GM21717 (cell line): ENCODE measurements at regions not wholly inside any gene's neighbourhood (a gene's known extent, or its start where the extent isn't known, plus 50 kb on each side); places are given as distances from the start of the nearest gene placed in this dataset.
A peak's percentile ranks its signal among the peaks of the same experiment; 100 is the strongest.
"Not testable (repeated sequence)": the region's sequence is repeated elsewhere in the genome, so short reads cannot be mapped to it uniquely, and the experiment has no call there.

Experiments
- ATAC-seq: cut with Tn5 transposase; IDR thresholded peaks from one replicate; pipeline ENCODE4 v1.9.1; 2021; ENCODE audit warnings: mild to moderate bottlenecking, moderate library complexity; ENCODE audit not compliant: unreplicated experiment

GRCh38 chr13:76829572-76830327, 56.5 kb downstream of the KCTD12 start:
- ATAC-seq, result no peak

GRCh38 chr13:76828316-76828741, 57.9 kb downstream of the KCTD12 start:
- ATAC-seq, result peak; percentile 69

- ATAC-seq, result no peak
Observed at GRCh38 chr13:76826527-76826926, 59.7 kb downstream of the KCTD12 start.

DNA sequence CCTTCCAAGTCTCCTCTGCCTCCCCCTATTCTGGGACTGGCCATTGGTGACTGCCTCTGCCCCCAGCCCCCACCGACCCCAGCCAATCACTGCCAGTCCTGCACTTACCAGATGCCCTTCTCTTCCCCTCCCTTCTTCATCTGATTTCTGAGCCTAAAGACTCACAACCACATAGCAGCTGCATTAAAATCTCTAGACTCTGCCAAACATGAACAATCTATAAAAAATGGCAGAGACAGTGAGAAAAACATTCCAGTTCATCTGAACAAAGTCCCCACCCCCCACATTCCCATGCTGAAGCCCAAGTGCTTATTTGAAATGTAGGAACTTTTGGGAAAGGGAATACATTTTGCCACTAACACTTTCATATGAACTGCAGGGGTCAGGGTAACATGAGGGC, 60.8 kb downstream of the KCTD12 start:
- no peak for ATAC-seq

- ATAC-seq, result no peak
Observed at GRCh38 chr13:76823969-76824368, 62.2 kb downstream of the KCTD12 start.

- no peak for ATAC-seq
Observed at GRCh38 chr13:76822698-76823267, 63.4 kb downstream of the KCTD12 start.

DNA sequence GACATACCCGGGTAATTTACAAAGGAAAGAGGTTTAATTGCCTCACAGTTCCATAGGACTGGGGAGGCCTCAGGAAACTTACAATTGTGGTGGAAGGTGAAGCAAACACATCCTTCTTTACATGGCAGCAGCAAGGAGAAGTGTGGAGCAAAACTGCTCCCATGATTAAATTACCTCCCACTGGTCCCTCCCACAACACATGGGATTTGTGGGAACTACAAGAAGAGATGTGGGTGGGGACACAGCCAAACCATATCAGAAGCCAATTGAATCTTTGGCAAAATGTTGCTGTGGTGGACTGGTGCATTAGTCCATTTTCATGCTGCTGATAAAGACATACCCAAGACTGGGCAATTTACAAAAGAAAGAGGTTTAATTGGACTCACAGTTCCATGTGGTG, 65.0 kb downstream of the KCTD12 start:
- ATAC-seq, result not testable (repeated sequence)

DNA sequence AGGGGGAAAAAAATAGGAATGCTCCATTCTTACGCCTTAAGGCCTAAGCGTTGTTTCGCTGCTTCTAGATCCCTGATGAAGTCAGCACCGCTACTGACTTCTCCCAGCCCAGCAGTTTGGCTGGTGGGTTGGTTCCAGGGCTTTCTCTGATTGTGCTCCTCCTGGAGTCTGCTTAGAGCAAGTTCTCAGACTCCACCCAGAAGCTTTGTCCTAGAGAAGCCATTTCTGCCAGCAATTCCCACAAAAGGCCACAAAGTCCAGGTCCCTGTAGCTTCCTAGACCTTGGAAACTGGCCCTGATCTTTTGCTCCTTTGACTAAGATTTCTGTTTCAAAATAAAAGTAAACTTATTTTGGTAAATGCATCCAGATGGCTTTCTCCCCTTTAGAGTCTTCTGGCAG, 65.4 kb downstream of the KCTD12 start:
- ATAC-seq, result no peak

DNA sequence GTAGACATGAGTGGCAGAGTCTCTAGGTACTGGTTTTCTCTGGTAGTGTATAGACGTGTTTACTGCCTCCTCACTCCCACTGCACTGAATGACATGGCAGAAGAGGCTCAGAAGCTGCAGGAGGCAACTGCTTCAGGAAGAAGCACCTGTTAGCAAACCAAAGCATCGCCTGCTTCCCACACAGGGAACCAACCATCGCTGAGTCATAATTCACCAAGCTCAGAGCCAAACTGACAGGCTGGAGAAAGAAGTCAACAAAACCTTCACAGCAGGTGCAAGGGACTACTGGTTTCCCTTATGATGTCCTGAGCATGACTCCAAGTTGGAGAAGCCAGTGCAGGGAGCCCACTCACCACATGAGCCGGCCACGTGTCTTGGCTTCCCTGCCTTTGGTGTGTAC, 69.8 kb downstream of the KCTD12 start:
- ATAC-seq, result no peak

GRCh38 chr13:76815344-76815743, 70.9 kb downstream of the KCTD12 start:
- no peak for ATAC-seq

DNA sequence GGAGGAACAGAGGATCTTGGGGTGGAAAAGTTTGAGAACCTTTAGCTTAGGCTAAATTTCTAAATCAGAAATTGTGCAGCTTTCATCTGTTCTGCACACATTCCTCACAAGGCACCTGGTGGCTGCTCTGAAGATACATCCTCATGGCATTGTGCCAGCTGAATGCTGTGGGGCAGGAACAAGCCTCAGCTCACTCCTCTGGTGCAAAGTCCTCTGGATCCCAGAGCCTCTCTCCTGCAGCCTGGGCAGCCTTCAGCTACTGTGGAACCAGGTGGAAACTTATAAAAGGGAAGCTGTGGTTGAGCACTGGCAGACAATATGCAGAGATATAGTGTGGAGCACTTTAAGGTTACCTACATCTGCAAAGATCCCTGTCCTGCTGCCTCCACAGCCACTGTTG, 72.3 kb downstream of the KCTD12 start:
- ATAC-seq, result no peak

DNA sequence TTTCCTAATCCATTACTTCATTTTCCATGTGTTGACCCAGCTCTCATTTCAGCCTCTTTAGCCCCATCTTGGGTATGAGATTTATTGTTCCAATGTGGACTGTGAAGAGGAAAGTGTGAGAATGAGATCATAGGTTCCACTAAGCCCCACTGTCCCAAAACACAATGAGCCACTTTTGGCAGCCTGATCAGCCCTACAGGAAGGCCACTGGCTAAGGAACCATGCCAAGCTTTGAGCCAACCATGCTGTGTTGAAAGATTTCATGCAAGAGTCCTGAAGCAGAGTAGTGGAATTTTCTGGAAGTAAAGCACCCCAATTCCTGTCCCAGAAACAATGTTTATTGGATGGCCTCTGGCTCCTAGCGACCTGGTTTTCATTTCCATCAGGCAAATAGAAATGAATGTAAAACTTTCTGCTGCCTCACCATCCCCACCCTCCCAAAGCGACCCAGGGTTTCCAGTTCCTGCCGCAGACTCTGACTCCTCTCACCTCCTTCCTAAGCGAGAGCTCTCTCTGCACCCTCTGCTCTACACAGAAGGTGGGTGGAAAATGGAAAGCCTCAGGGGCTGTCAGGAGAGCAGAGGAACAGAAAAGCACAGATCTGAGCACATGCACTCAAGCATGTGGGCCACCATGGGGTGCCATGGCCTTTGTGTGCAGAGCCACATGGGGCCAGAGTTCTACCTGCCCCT, 73.1 kb downstream of the KCTD12 start:
- no peak for ATAC-seq

- ATAC-seq, result no peak
Observed at GRCh38 chr13:76812206-76812897, 73.9 kb downstream of the KCTD12 start.

GRCh38 chr13:76809389-76809788, 76.8 kb downstream of the KCTD12 start:
- no peak for ATAC-seq

DNA sequence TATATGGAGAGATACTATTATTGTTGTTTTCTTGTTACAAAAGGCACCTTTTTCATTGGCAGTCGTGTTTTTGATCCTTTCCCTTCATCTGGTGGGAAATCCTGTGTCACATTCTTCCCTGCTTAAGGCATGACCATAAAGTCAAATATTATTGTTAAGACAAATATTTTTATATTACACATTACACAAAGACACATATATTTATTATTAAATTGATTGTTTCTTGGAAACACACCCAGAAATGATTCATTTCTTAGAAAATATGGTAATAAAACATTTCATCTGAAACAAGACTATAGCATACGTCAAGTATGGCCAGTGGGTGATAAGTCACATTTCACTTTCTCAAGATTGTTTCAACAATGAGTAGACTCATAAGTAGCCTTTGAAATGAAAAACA, 77.3 kb downstream of the KCTD12 start:
- no peak for ATAC-seq

- ATAC-seq, result no peak
Observed at GRCh38 chr13:76804801-76805200, 81.4 kb downstream of the KCTD12 start.

- no peak for ATAC-seq
Observed at GRCh38 chr13:76803831-76804230, 82.4 kb downstream of the KCTD12 start.

GRCh38 chr13:76800943-76801342, 85.3 kb downstream of the KCTD12 start:
- no peak for ATAC-seq

DNA sequence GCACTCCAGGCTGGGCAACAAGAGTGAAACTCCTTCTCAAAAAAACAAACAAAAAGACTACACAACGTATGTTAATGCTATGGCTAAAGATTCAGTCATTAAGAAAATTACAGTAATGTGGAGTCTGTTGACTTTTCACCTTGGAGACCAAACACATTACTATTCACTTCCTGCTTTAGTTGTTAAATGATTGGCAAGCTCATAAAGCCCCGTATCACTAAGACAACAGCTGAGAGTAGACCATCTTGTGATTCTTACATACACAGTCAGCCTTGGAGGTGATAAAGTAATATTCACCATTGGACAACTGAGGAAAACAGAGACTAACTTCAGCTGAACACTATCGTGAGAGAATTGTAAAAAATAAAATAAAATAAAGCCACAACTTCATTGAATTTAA, 86.5 kb downstream of the KCTD12 start:
- no peak for ATAC-seq

- no peak for ATAC-seq
Observed at GRCh38 chr13:76798037-76798436, 88.2 kb downstream of the KCTD12 start.

GRCh38 chr13:76797361-76797760, 88.8 kb downstream of the KCTD12 start:
- ATAC-seq, result no peak

- no peak for ATAC-seq
Observed at GRCh38 chr13:76796851-76797250, 89.4 kb downstream of the KCTD12 start.
